ENCODE measurements at regions not wholly inside any gene's neighbourhood (a gene's known extent, or its start where the extent isn't known, plus 50 kb on each side); places are given as distances from the start of the nearest gene placed in this dataset.

DNA sequence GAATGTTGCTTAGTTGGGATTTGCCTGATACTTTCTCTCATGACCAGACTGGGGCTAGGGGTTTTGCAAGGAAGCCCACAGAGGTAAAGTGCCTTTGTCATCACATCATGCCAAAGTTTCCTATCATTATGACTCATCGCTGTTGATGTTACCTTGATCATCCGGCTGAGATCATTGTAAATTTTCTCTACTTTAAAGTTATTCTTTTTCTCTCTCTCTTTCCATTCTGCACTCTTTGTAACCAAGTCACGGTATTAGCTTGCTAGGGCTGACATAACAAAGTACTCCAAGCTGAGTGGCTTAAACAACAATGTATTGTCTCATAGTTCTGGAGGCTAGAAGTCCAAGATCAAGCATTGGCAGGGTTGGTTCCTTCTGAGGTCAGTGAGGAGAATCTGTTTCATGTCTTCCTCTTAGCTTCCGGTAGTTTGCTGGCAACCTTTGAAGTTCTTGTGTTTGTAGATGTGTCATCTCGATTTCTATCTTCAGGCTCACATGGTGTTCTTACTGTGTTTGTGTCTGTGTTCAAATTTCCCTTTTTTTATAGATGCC is 113.0 kb downstream of the DTHD1 start:
- no peak overlapping the region for H3K4me3 ChIP-seq (ENCODE audit: low read length)
- H3K27ac ChIP-seq (ENCODE audit: low read depth, low read length) = no peak overlapping the region

DNA sequence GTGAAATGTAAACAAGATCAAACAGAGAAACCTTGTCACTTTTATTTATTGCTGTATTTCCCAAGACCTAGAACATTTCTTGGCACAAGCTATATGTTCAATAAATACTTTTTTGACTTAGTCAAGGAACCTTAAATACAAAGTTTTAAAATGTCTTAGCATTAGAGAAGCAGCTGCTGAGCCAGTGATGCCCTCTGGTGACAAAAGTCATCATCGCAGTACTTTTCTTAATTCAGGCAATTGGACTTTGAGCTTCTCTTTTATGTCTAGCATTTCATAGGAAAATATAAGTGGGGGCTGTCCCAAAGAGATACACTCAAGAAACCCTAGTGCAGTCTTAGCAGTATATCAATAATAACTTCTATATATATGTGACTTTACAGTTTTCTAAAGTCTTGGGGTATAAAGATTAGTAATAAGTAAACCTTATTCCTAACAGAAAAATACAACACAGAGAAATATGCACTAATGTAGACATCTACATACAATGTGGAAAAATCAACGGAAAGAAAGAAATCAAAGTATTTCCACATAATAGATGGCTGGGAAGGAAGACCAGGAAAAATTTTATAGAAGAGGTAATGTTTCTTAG is 118.4 kb downstream of the DTHD1 start:
- Histone ChIP-seq H3K36me3 (ENCODE audit: control insufficient read depth, insufficient read depth, low read length) (no peaks in the 10 kb centered on the region), H3K27ac (ENCODE audit: low read depth, low read length) (no peak overlapping the region)

More for the DNA sequence above, 113.0 kb downstream of the DTHD1 start:
- Histone ChIP-seq H3K4me1 (ENCODE audit: control insufficient read depth, insufficient read depth, low read length) (no peaks in the 10 kb centered on the region), H3K36me3 (ENCODE audit: control insufficient read depth, insufficient read depth, low read length) (no peaks in the 10 kb centered on the region), H3K27me3 (ENCODE audit: control insufficient read depth, insufficient read depth, low read length) (no peaks in the 10 kb centered on the region), H3K9ac (ENCODE audit: low read length) (no peak overlapping the region)

DNA sequence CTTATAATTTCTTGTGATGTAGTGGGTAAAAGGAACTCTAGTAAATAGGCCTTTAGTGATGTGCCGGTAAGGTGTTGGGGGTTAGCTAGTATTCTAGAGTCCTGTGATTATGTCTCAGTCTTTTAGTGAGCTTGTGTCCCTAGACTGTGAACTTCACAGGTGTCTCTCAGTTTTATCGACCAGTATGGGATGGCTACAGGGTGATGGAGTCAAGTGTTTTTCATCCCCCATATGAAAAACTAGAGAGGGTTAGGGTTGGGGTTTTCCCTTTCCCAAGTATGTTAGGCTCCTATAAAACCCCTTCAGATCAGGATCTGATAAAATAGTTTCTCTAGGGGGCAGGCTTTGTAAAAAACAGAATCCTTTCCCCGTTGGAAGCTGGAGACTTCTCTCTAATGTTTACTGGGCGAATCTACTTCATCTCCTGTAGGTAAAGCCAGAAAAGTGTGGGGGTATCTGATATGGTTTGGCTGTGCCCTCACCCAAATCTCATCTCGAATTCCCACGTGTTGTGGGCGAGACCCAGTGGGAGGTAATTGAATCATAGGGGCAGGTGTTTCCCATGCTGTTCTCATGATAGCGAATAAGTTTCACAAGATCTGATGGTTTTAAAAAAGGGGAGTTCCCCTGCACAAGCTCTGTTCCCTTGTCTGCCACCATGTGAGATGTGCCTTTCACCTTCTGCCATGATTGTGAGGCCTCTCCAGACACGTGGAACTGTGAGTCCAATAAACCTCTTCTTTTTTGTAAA is 120.8 kb downstream of the DTHD1 start:
- H3K27me3 ChIP-seq (ENCODE audit: control insufficient read depth, insufficient read depth, low read length) = no peaks in the 10 kb centered on the region
- H3K4me3 ChIP-seq (ENCODE audit: low read length) = no peak overlapping the region
- no peaks in the 10 kb centered on the region for H3K36me3 ChIP-seq (ENCODE audit: control insufficient read depth, insufficient read depth, low read length)

More for the DNA sequence above, 118.4 kb downstream of the DTHD1 start:
- Histone ChIP-seq H3K4me3 (ENCODE audit: low read length) (no peak overlapping the region), H3K27me3 (ENCODE audit: control insufficient read depth, insufficient read depth, low read length) (no peaks in the 10 kb centered on the region), H3K4me1 (ENCODE audit: control insufficient read depth, insufficient read depth, low read length) (no peaks in the 10 kb centered on the region), H3K9ac (ENCODE audit: low read length) (no peak overlapping the region)

GRCh38 chr4:36411338-36411737 is 129.9 kb downstream of the DTHD1 start:
- Histone ChIP-seq H3K27me3 (ENCODE audit: control insufficient read depth, insufficient read depth, low read length) (no peaks in the 10 kb centered on the region), H3K36me3 (ENCODE audit: control insufficient read depth, insufficient read depth, low read length) (no peaks in the 10 kb centered on the region), H3K27ac (ENCODE audit: low read depth, low read length) (no peak overlapping the region), H3K4me1 (ENCODE audit: control insufficient read depth, insufficient read depth, low read length) (no peaks in the 10 kb centered on the region), H3K9ac (ENCODE audit: low read length) (no peak overlapping the region), H3K4me3 (ENCODE audit: low read length) (no peak overlapping the region)

More for the DNA sequence above, 120.8 kb downstream of the DTHD1 start:
- no peaks in the 10 kb centered on the region for H3K4me1 ChIP-seq (ENCODE audit: control insufficient read depth, insufficient read depth, low read length)
- H3K9ac ChIP-seq (ENCODE audit: low read length) = no peak overlapping the region
- H3K27ac ChIP-seq (ENCODE audit: low read depth, low read length) = no peak overlapping the region

GRCh38 chr4:36414248-36414647 is 132.8 kb downstream of the DTHD1 start:
- Histone ChIP-seq H3K27ac (ENCODE audit: low read depth, low read length) (no peak overlapping the region), H3K4me3 (ENCODE audit: low read length) (no peak overlapping the region), H3K9ac (ENCODE audit: low read length) (no peak overlapping the region), H3K4me1 (ENCODE audit: control insufficient read depth, insufficient read depth, low read length) (no peaks in the 10 kb centered on the region), H3K36me3 (ENCODE audit: control insufficient read depth, insufficient read depth, low read length) (no peaks in the 10 kb centered on the region), H3K27me3 (ENCODE audit: control insufficient read depth, insufficient read depth, low read length) (no peaks in the 10 kb centered on the region)

DNA sequence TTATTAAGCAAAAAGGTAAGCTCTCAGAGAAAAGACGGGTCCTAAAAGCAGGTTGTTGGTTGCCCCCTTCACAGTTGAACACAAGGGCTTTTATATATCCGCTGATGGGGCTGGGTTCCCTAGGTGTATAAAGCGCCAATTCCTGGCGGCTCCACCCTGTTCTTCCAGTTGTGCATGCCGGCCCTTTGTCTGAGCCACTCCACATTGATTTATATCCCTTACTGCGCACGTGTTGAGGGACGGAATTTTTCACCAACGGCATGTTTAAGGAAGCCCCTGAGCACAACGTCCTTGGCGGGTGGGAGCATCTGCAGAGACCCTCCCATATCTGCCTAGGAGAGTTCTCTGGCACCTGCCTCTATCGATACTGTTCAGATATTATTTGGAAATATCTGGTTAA is 135.7 kb downstream of the DTHD1 start:
- Histone ChIP-seq H3K9ac (ENCODE audit: low read length) (no peak overlapping the region), H3K4me3 (ENCODE audit: low read length) (no peak overlapping the region), H3K27ac (ENCODE audit: low read depth, low read length) (no peak overlapping the region), H3K4me1 (ENCODE audit: control insufficient read depth, insufficient read depth, low read length) (no peaks in the 10 kb centered on the region), H3K36me3 (ENCODE audit: control insufficient read depth, insufficient read depth, low read length) (no peaks in the 10 kb centered on the region), H3K27me3 (ENCODE audit: control insufficient read depth, insufficient read depth, low read length) (no peaks in the 10 kb centered on the region)

DNA sequence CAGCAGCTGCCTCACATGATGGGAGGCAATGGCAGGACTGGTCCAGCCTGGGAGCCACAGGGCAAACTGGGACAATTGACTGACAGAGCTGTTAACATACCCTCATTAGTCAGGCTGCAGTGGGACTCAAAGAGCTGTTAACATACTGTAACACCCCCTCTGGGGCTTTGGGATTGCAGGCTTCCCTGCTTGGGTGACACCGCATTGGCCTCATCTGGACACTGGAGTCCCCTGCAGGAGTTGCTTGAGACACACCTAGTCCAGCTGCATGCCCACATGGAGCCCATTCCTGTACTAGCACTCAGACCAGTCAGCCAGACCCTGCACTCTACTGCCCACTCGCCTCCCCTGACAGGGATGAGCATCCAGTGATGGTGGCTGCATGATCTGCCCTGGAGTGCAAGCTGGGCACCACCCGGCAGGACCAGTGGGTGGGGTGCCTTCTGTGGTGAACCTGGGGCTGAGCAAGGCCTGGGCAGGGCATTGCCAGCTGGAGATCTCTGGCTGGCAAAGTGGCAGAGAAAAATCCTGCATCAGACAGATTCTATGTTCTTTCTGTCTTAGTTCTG is 138.8 kb downstream of the DTHD1 start:
- Histone ChIP-seq H3K4me1 (ENCODE audit: control insufficient read depth, insufficient read depth, low read length) (no peaks in the 10 kb centered on the region), H3K9ac (ENCODE audit: low read length) (no peak overlapping the region), H3K4me3 (ENCODE audit: low read length) (no peak overlapping the region), H3K36me3 (ENCODE audit: control insufficient read depth, insufficient read depth, low read length) (no peaks in the 10 kb centered on the region), H3K27me3 (ENCODE audit: control insufficient read depth, insufficient read depth, low read length) (no peaks in the 10 kb centered on the region), H3K27ac (ENCODE audit: low read depth, low read length) (no peak overlapping the region)

GRCh38 chr4:36422607-36423006 is 141.2 kb downstream of the DTHD1 start:
- no peaks in the 10 kb centered on the region for H3K36me3 ChIP-seq (ENCODE audit: control insufficient read depth, insufficient read depth, low read length)
- no peaks in the 10 kb centered on the region for H3K27me3 ChIP-seq (ENCODE audit: control insufficient read depth, insufficient read depth, low read length)
- H3K4me3 ChIP-seq (ENCODE audit: low read length) = no peak overlapping the region
- no peaks in the 10 kb centered on the region for H3K4me1 ChIP-seq (ENCODE audit: control insufficient read depth, insufficient read depth, low read length)
- no peak overlapping the region for H3K27ac ChIP-seq (ENCODE audit: low read depth, low read length)
- no peak overlapping the region for H3K9ac ChIP-seq (ENCODE audit: low read length)

DNA sequence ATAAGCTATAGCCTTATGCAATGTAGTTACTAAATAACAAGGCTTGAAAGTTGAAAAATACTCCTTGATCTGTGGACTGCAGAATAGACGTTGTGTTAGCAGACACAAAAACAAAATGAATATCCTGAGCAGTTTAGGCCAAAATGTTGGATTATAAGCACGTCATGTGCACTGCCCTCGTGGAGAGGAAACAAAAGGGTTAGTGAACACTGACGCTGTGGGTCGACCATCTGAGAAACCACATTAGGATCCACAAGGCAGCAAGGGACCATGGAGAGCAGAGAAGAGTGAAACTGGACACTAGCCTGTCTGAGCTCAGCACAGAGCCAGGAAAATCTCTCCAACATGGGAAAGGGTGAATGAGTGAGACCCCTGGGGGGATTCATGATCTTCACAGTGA is 145.3 kb downstream of the DTHD1 start:
- no peaks in the 10 kb centered on the region for H3K4me1 ChIP-seq (ENCODE audit: control insufficient read depth, insufficient read depth, low read length)
- H3K27ac ChIP-seq (ENCODE audit: low read depth, low read length) = no peak overlapping the region
- H3K4me3 ChIP-seq (ENCODE audit: low read length) = no peak overlapping the region
- H3K9ac ChIP-seq (ENCODE audit: low read length) = no peak overlapping the region
- H3K27me3 ChIP-seq (ENCODE audit: control insufficient read depth, insufficient read depth, low read length) = no peaks in the 10 kb centered on the region
- no peaks in the 10 kb centered on the region for H3K36me3 ChIP-seq (ENCODE audit: control insufficient read depth, insufficient read depth, low read length)

GRCh38 chr4:36427696-36428095 is 146.3 kb downstream of the DTHD1 start:
- Histone ChIP-seq H3K4me3 (ENCODE audit: low read length) (no peak overlapping the region), H3K36me3 (ENCODE audit: control insufficient read depth, insufficient read depth, low read length) (no peaks in the 10 kb centered on the region), H3K27ac (ENCODE audit: low read depth, low read length) (no peak overlapping the region), H3K27me3 (ENCODE audit: control insufficient read depth, insufficient read depth, low read length) (no peaks in the 10 kb centered on the region), H3K4me1 (ENCODE audit: control insufficient read depth, insufficient read depth, low read length) (no peaks in the 10 kb centered on the region), H3K9ac (ENCODE audit: low read length) (no peak overlapping the region)

DNA sequence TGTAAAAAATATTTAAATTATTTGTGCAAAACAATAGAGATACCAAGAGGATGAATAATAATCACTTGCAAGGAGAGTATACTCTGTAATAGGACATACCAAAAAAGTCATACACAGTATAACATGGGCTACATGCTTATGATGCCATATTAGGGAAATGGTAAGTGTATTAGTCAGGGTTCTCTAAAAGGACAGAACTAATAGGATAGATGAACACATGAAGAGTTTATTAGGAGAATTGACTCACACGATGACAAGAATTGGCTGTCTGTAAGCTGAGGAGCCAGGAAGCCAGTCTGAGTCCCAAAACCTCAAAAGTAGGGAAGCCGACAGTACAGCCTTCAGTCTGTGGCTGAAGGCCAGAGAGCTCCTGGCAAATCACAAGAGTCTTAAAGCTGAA is 151.2 kb downstream of the DTHD1 start:
- Histone ChIP-seq H3K4me1 (ENCODE audit: control insufficient read depth, insufficient read depth, low read length) (no peaks in the 10 kb centered on the region), H3K27me3 (ENCODE audit: control insufficient read depth, insufficient read depth, low read length) (no peaks in the 10 kb centered on the region), H3K27ac (ENCODE audit: low read depth, low read length) (no peak overlapping the region), H3K9ac (ENCODE audit: low read length) (no peak overlapping the region), H3K4me3 (ENCODE audit: low read length) (no peak overlapping the region), H3K36me3 (ENCODE audit: control insufficient read depth, insufficient read depth, low read length) (no peaks in the 10 kb centered on the region)

GRCh38 chr4:36439556-36439955 is 158.1 kb downstream of the DTHD1 start:
- Histone ChIP-seq H3K9ac (ENCODE audit: low read length) (no peak overlapping the region), H3K27ac (ENCODE audit: low read depth, low read length) (no peak overlapping the region), H3K4me3 (ENCODE audit: low read length) (no peak overlapping the region), H3K36me3 (ENCODE audit: control insufficient read depth, insufficient read depth, low read length) (no peaks in the 10 kb centered on the region), H3K4me1 (ENCODE audit: control insufficient read depth, insufficient read depth, low read length) (no peaks in the 10 kb centered on the region), H3K27me3 (ENCODE audit: control insufficient read depth, insufficient read depth, low read length) (no peaks in the 10 kb centered on the region)

Data from rectal smooth muscle tissue (tissue), 1 donor.